Endothelial cell of umbilical vein (primary cell): ENCODE measurements at regions not wholly inside any gene's neighbourhood (a gene's known extent, or its start where the extent isn't known, plus 50 kb on each side); places are given as distances from the start of the nearest gene placed in this dataset.

Experiments used
- BruUV-seq: library from RNA; stranded (reverse); fragments of 400-500 nt; replicated peaks from 2 replicates; lab custom pipeline; 2021; lab: Mats Ljungman, UMichigan
- CTCF ChIA-PET: fragments of 300-600, 350-600 bp; sonication (Branson Sonifier 250); formaldehyde crosslinking; loops from one replicate; lab custom pipeline; 2021; ENCODE audit warnings: antibody characterized with exemption, inconsistent platforms; lab: Charles Lee
- POLR2A ChIA-PET: fragments of 300-600, 350-600 bp; sonication (Branson Sonifier 250); formaldehyde crosslinking; loops from one replicate; lab custom pipeline; 2021; ENCODE audit warnings: antibody characterized with exemption, inconsistent platforms; lab: Charles Lee
- DNase-seq: peaks from one replicate; pipeline ENCODE4 v3.0.0-alpha.2; 2011; ENCODE audit warnings: low read depth, low spot score
- FAIRE-seq: peaks from 2 replicates; lab custom pipeline; 2011; peaks lifted over from hg19 to GRCh38; lab: Jason Lieb, UNC
- H2AFZ ChIP-seq: 2 replicates; pipeline ENCODE4 v1.6.0; 2012; ENCODE audit warnings: low read depth, low read length, control low read depth, inconsistent platforms
- H3K27ac ChIP-seq: 2 replicates; pipeline ENCODE4 v1.5.1; 2011; ENCODE audit warnings: low read depth, mild to moderate bottlenecking, control low read depth, low read length, moderate library complexity; ENCODE audit not compliant: insufficient read depth
- H3K27me3 ChIP-seq, 2 experiments: 2 replicates each; pipeline versions ENCODE4 v1.6.0 to v1.6.1; 2011; ENCODE audit warnings: low read length in 2 of 2, mixed read lengths in 1 of 2; ENCODE audit not compliant: control insufficient read depth in 2 of 2, insufficient read depth in 2 of 2
- H3K36me3 ChIP-seq, 2 experiments: 2 replicates in 1 of 2; 3 replicates in 1 of 2; pipeline ENCODE4 v1.5.1; 2011; ENCODE audit warnings: low read length in 2 of 2, mild to moderate bottlenecking in 1 of 2, moderate library complexity in 1 of 2; ENCODE audit not compliant: control insufficient read depth in 2 of 2, insufficient read depth in 2 of 2; ENCODE audit errors: extremely low read depth in 1 of 2
- H3K4me1 ChIP-seq: 3 replicates; pipeline ENCODE4 v1.5.1; 2011; ENCODE audit warnings: mild to moderate bottlenecking, low read length; ENCODE audit not compliant: control insufficient read depth, insufficient read depth; ENCODE audit errors: extremely low read depth
- H3K4me2 ChIP-seq: 2 replicates; pipeline ENCODE4 v1.6.1; 2011; ENCODE audit warnings: low read length, control low read depth, mixed read lengths; ENCODE audit not compliant: insufficient read depth
- H3K4me3 ChIP-seq, 3 experiments: fragments of 200-600 bp in 1 of 3; sonication (generic), shearing (Covaris generic) in 1 of 3; replicated peaks in 1 of 3; 2 replicates each; pipeline ENCODE4 v1.5.1; 2011 to 2016; ENCODE audit warnings: control low read depth in 3 of 3, low read length in 3 of 3, mild to moderate bottlenecking in 2 of 3, inconsistent platforms in 1 of 3, low read depth in 1 of 3, moderate library complexity in 1 of 3; ENCODE audit not compliant: insufficient read depth in 1 of 3
- H3K79me2 ChIP-seq: 2 replicates; pipeline ENCODE4 v1.6.0; 2012; ENCODE audit warnings: low read length, inconsistent platforms; ENCODE audit not compliant: control insufficient read depth, insufficient read depth
- H3K9ac ChIP-seq: replicated peaks from 2 replicates; pipeline ENCODE3; 2011; ENCODE audit warnings: low read length, control low read depth; ENCODE audit not compliant: insufficient read depth; ENCODE audit errors: extremely low read depth
- H3K9me1 ChIP-seq: replicated peaks from 3 replicates; pipeline ENCODE4 v1.6.0; 2011; ENCODE audit warnings: mild to moderate bottlenecking, low read length; ENCODE audit not compliant: control insufficient read depth, insufficient read depth; ENCODE audit errors: extremely low read depth
- H3K9me3 ChIP-seq: replicated peaks from 2 replicates; pipeline ENCODE4 v1.5.1; 2012; ENCODE audit warnings: low read length, inconsistent platforms; ENCODE audit not compliant: control insufficient read depth, insufficient read depth
- H4K20me1 ChIP-seq: replicated peaks from 2 replicates; pipeline ENCODE3; 2011; ENCODE audit warnings: mild to moderate bottlenecking, low read length; ENCODE audit not compliant: control insufficient read depth, insufficient read depth; ENCODE audit errors: extremely low read depth
- CTCF ChIP-seq, 2 donors: IDR thresholded peaks; 1 replicate in 1 of 2; 2 replicates in 1 of 2; pipeline ENCODE4 v1.5.1; 2011; ENCODE audit warnings: low read length in 2 of 2, mild to moderate bottlenecking in 2 of 2, moderate library complexity in 2 of 2, control low read depth in 1 of 2, inconsistent platforms in 1 of 2, low read depth in 1 of 2; ENCODE audit not compliant: insufficient read depth in 1 of 2; ENCODE audit errors: extremely low read depth in 1 of 2
- EZH2 ChIP-seq: IDR thresholded peaks from 2 replicates; pipeline ENCODE4 v1.6.1; 2012; ENCODE audit warnings: borderline replicate concordance, low read depth, mild to moderate bottlenecking, moderate library complexity, low read length, inconsistent platforms; ENCODE audit not compliant: severe bottlenecking
- FOS ChIP-seq: IDR thresholded peaks from 2 replicates; pipeline ENCODE4 v1.6.1; 2011; ENCODE audit warnings: mild to moderate bottlenecking, low read length, moderate library complexity, borderline replicate concordance; ENCODE audit not compliant: insufficient read depth
- JUN ChIP-seq: IDR thresholded peaks from 2 replicates; pipeline ENCODE4 v1.6.1; 2011; ENCODE audit warnings: borderline replicate concordance, low read depth; ENCODE audit not compliant: insufficient read length, insufficient read depth
- MAX ChIP-seq: IDR thresholded peaks from 2 replicates; pipeline ENCODE4 v1.6.1; 2011; ENCODE audit not compliant: insufficient read depth, insufficient read length
- POLR2A ChIP-seq: IDR thresholded peaks from 2 replicates; pipeline ENCODE4 v1.6.1; 2012; ENCODE audit warnings: low read depth, mild to moderate bottlenecking, control low read depth, low read length
- POLR2AphosphoS5 ChIP-seq: IDR thresholded peaks from 2 replicates; pipeline ENCODE4 v1.6.1; 2012; ENCODE audit warnings: low read depth, mild to moderate bottlenecking, control low read depth, low read length, moderate library complexity; ENCODE audit not compliant: insufficient read depth
- dilution Hi-C: fragments of 300-500 bp; cut with MboI; formaldehyde crosslinking; loops from one replicate; pipeline ENCODE4 v1.15.0; 2019; ENCODE audit warnings: low sequenced_read_pairs; ENCODE audit not compliant: extremely low pct_ligation_motif_present
- intact Hi-C: fragments of 100-400 bp; cut with micrococcal nuclease; formaldehyde crosslinking; loops from one replicate; pipeline ENCODE4 v1.10.0; 2022

GRCh38 chr3:135329479-135329878, 534.4 kb downstream of the EPHB1 start:
- intact Hi-C loops (no loop called here), dilution Hi-C loops (no loop called here)
- no peaks in the 10 kb centered on the region for H3K4me1 ChIP-seq
- H3K4me3 ChIP-seq: no peak overlapping the region
- H4K20me1 ChIP-seq: no peaks in the 10 kb centered on the region
- no peak overlapping the region for H2AFZ ChIP-seq
- no peaks in the 10 kb centered on the region for H3K9me1 ChIP-seq
- no TSS peak for BruUV-seq
- FAIRE-seq (no peak), DNase-seq (no peak)
- peaks cover 10% of the 10 kb centered on the region for H3K9me3 ChIP-seq
- no peak overlapping the region for H3K9ac ChIP-seq
- ChIA-PET CTCF (no interaction called here), POLR2A (no interaction called here)
- H3K27ac ChIP-seq: no peak overlapping the region
- H3K27me3 ChIP-seq: no peaks in the 10 kb centered on the region
- TF ChIP-seq MAX (no peak), EZH2 (no peak), POLR2A (no peak), JUN (no peak), FOS (no peak), POLR2AphosphoS5 (no peak), CTCF (IDR thresholded peaks at IDR 0.05; ENCODE audit: extremely low read depth in 1 of 2, insufficient read depth in 1 of 2, low read depth in 1 of 2, low read length in 2 of 2) (no peak)
- H3K36me3 ChIP-seq: no peaks in the 10 kb centered on the region
- H3K79me2 ChIP-seq: no peaks in the 10 kb centered on the region
- H3K4me2 ChIP-seq: no peak overlapping the region
